OCI-LY3 (cell line): ENCODE measurements at regions not wholly inside any gene's neighbourhood (a gene's known extent, or its start where the extent isn't known, plus 50 kb on each side); places are given as distances from the start of the nearest gene placed in this dataset.

Experiments
- H2AFZ ChIP-seq: fragments of 200-600, 300-600 bp; shearing (Covaris generic); 2 replicates; pipeline ENCODE4 v1.6.0; 2014; ENCODE audit warnings: antibody characterized with exemption, low read depth, low read length
- H3K27ac ChIP-seq: fragments of 200-600, 300-600 bp; sonication (generic); 2 replicates; pipeline ENCODE4 v1.5.1; 2014; ENCODE audit warnings: mild to moderate bottlenecking, low read length, moderate library complexity, mixed read lengths
- H3K27me3 ChIP-seq: fragments of 200-600, 300-600 bp; sonication (generic); 2 replicates; pipeline ENCODE4 v1.6.1; 2014; ENCODE audit warnings: low read depth, low read length, mixed read lengths
- H3K36me3 ChIP-seq: fragments of 200-600, 300-600 bp; sonication (generic); replicated peaks from 2 replicates; pipeline ENCODE3; 2014; ENCODE audit warnings: low read depth, low read length, mixed read lengths
- H3K4me1 ChIP-seq: fragments of 300-600, 200-600 bp; sonication (generic); 2 replicates; pipeline ENCODE4 v1.6.1; 2014; ENCODE audit warnings: low read length, mixed read lengths
- H3K4me2 ChIP-seq: fragments of 200-600, 300-600 bp; sonication (generic); 2 replicates; pipeline ENCODE4 v1.6.1; 2014; ENCODE audit warnings: low read length, mixed read lengths
- H3K4me3 ChIP-seq: fragments of 300-600, 200-600 bp; sonication (generic); 2 replicates; pipeline ENCODE4 v1.5.1; 2014; ENCODE audit warnings: antibody characterized with exemption, mild to moderate bottlenecking, low read length, moderate library complexity
- H3K79me2 ChIP-seq: fragments of 300-600, 200-600 bp; shearing (Covaris generic); 2 replicates; pipeline ENCODE4 v1.6.1; 2014; ENCODE audit warnings: mild to moderate bottlenecking, low read length, mixed read lengths
- H3K9ac ChIP-seq: fragments of 300-600, 200-600 bp; shearing (Covaris generic); 2 replicates; pipeline ENCODE4 v1.6.0; 2014; ENCODE audit warnings: mild to moderate bottlenecking, low read length, moderate library complexity
- H3K9me3 ChIP-seq: fragments of 200-600, 300-600 bp; shearing (Covaris generic); 2 replicates; pipeline ENCODE4 v1.6.1; 2014; ENCODE audit warnings: low read length, mixed read lengths; ENCODE audit not compliant: insufficient read depth
- H4K20me1 ChIP-seq: fragments of 200-600, 300-600 bp; sonication (generic); 2 replicates; pipeline ENCODE4 v1.6.1; 2016; ENCODE audit warnings: low read length, mixed read lengths; ENCODE audit not compliant: insufficient read depth
- CTCF ChIP-seq: fragments of 200-600, 300-600 bp; sonication (generic); IDR thresholded peaks from 2 replicates; pipeline ENCODE4 v1.5.1; 2014; ENCODE audit warnings: antibody characterized with exemption, low read length, low read depth
- EZH2phosphoT487 ChIP-seq: fragments of 200-600 bp; shearing (Covaris generic); IDR thresholded peaks from 2 replicates; pipeline ENCODE4 v1.6.1; 2018; ENCODE audit warnings: antibody characterized with exemption, mixed run types, low read depth

- Histone ChIP-seq H3K4me1 (no peaks in the 10 kb centered on the region), H2AFZ (no peak overlapping the region), H3K79me2 (no peaks in the 10 kb centered on the region), H3K9ac (no peak overlapping the region), H3K27ac (no peak overlapping the region), H3K36me3 (no peaks in the 10 kb centered on the region), H3K9me3 (no peaks in the 10 kb centered on the region), H3K4me2 (no peak overlapping the region), H3K4me3 (no peak overlapping the region), H4K20me1 (no peaks in the 10 kb centered on the region), H3K27me3 (no peaks in the 10 kb centered on the region)
- TF ChIP-seq EZH2phosphoT487 = no peak
- no peak for TF ChIP-seq CTCF
Measured at GRCh38 chr4:44845309-44845708, 119.0 kb upstream of the GNPDA2 start.

GRCh38 chr4:44842531-44842930 is 116.2 kb upstream of the GNPDA2 start:
- no peaks in the 10 kb centered on the region for H4K20me1 ChIP-seq
- no peaks in the 10 kb centered on the region for H3K36me3 ChIP-seq
- no peaks in the 10 kb centered on the region for H3K9me3 ChIP-seq
- H3K4me2 ChIP-seq = no peak overlapping the region
- H3K4me3 ChIP-seq = no peak overlapping the region
- no peaks in the 10 kb centered on the region for H3K27me3 ChIP-seq
- TF ChIP-seq CTCF (no peak), EZH2phosphoT487 (no peak)
- no peak overlapping the region for H2AFZ ChIP-seq
- no peaks in the 10 kb centered on the region for H3K4me1 ChIP-seq
- H3K79me2 ChIP-seq = no peaks in the 10 kb centered on the region
- H3K27ac ChIP-seq = no peak overlapping the region
- H3K9ac ChIP-seq = no peak overlapping the region

GRCh38 chr4:44817930-44818329 is 91.6 kb upstream of the GNPDA2 start:
- Histone ChIP-seq H3K9me3 (no peaks in the 10 kb centered on the region), H3K9ac (no peak overlapping the region), H3K4me3 (no peak overlapping the region), H3K27me3 (no peaks in the 10 kb centered on the region), H4K20me1 (no peaks in the 10 kb centered on the region), H3K4me2 (no peak overlapping the region), H3K79me2 (no peaks in the 10 kb centered on the region), H3K4me1 (no peaks in the 10 kb centered on the region), H3K27ac (no peak overlapping the region), H2AFZ (no peak overlapping the region), H3K36me3 (no peaks in the 10 kb centered on the region)
- no peak for TF ChIP-seq EZH2phosphoT487
- TF ChIP-seq CTCF = no peak

GRCh38 chr4:44806071-44806470 is 79.7 kb upstream of the GNPDA2 start:
- no peaks in the 10 kb centered on the region for H4K20me1 ChIP-seq
- no peak overlapping the region for H3K9ac ChIP-seq
- no peak for TF ChIP-seq EZH2phosphoT487
- no peak for TF ChIP-seq CTCF
- H3K27me3 ChIP-seq = no peaks in the 10 kb centered on the region
- H3K4me3 ChIP-seq = 0 out of 2 replicates have a peak overlapping the region, but pooled peaks have one; percentile 1
- H3K4me1 ChIP-seq = no peaks in the 10 kb centered on the region
- peak overlapping the region; percentile 31; the same call in 1 of the 2 replicates for H3K4me2 ChIP-seq
- H3K9me3 ChIP-seq = no peaks in the 10 kb centered on the region
- peak overlapping the region; percentile 31 for H2AFZ ChIP-seq
- no peak overlapping the region for H3K27ac ChIP-seq
- no peaks in the 10 kb centered on the region for H3K36me3 ChIP-seq
- no peaks in the 10 kb centered on the region for H3K79me2 ChIP-seq
